EL (cell line): ENCODE measurements at regions not wholly inside any gene's neighbourhood (a gene's known extent, or its start where the extent isn't known, plus 50 kb on each side); places are given as distances from the start of the nearest gene placed in this dataset.
"Not testable (repeated sequence)": the region's sequence is repeated elsewhere in the genome, so short reads cannot be mapped to it uniquely, and the experiment has no call there.

Experiments used
- DNase-seq: peaks from one replicate; pipeline ENCODE4 v3.0.0-alpha.2; 2016

DNA sequence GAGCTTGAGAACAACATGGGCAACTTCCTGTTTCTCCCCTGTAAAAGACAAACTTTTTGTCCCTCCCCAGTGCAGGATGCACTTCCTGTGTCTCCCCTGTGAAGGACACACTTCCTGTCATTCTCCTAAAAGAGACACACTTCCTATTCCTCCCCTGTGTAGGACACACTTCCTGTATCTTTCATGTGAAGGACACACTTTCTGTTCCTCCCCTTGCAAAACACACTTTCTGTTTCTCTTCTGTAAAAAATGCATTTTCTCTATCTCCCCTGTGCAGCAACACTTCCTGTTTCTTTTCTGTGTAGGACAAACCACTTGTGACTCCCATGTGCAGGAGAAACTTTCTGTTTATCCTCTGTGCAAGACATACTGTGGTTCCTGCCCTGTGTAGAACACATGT lies 488.6 kb upstream of the USP9Y start:
- DNase-seq, result no peak

GRCh38 chrY:12215564-12216022 lies 485.4 kb upstream of the USP9Y start:
- peak; percentile 0 for DNase-seq

DNA sequence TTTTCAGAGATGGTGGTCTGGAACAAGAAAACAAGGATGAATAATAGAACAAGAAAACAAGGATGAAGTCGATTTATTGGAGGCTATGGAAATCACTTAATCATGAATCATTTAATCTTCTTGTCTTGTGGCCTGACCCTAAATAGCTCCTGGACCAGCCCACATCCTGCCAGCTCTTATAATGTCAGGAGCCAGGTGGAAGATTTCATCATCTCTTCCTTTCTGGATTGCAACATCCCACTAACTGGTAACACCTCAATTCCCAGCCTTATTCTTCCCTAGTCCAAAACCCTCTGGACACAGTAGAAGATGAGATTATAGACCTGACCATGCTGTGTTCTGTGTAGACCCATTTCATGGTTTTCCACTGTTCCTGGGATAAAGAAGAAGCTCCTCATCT lies 470.1 kb upstream of the USP9Y start:
- no peak for DNase-seq

DNA sequence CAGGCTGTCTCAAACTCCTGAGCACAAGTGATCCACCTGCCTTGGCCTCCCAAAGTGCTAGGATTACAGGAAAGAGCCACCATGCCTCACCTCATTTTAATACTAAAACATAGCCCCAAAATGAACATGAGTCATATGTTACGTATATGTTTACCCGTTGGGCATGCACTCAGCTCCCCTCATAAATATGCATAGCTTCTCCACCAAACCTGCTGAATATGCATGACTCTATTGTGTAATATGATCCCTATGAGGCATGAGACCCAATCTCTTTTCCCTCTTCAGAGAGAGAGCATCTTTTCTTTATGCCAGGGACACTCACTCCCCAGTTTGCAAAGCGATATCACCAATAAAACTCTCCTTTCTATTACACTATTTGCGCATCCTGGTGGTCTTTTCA lies 464.6 kb upstream of the USP9Y start:
- DNase-seq, result no peak

- DNase-seq, result not testable (repeated sequence)
These were observed 460.7 kb upstream of the USP9Y start for GRCh38 chrY:12240326-12240725.

GRCh38 chrY:12244146-12244545 lies 456.9 kb upstream of the USP9Y start:
- no peak for DNase-seq

DNA sequence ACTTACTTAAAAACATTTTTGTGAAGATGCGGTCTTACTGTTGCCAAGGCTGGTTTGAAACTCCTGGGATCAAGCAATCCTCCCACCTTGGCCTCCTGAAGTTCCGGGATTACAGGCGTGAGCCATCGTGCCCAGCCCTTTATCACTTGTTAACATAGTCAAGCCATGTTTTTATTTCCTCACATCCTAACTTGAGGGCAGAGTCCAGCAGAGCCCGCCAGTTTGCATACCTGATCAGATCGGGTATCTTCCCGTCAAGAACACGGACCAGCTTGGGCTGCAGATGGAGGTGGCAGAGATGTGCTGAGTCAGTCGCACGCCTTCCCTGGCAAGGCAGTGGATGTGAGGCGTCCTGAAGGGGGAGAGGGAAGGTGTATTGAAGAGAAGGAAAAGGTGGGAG lies 447.3 kb upstream of the USP9Y start:
- no peak for DNase-seq

- no peak for DNase-seq
These were observed 429.9 kb upstream of the USP9Y start for GRCh38 chrY:12271162-12271561.

- no peak for DNase-seq
These were observed 415.4 kb upstream of the USP9Y start for GRCh38 chrY:12285608-12286007.

- no peak for DNase-seq
These were observed 412.1 kb upstream of the USP9Y start for GRCh38 chrY:12288919-12289318.

DNA sequence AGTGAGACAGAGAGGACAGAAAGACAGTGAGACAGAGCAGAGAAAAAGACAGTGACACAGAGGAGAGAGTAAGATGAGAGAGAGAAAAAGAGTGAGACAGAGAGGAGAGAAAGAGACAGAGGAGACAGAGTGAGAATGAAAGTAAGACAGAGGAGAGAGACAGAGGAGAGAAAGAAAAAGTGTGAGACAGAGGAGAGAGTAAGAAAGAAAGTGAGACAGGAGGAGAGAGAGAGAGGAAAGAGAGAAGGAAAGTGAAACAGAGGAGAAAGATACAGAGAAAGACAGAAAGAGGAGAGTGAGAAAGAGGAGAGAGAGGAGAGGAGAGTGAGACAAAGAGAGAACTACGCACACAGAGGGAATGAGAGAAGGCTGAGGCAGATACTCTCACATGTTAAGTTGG lies 411.6 kb upstream of the USP9Y start:
- no peak for DNase-seq

DNA sequence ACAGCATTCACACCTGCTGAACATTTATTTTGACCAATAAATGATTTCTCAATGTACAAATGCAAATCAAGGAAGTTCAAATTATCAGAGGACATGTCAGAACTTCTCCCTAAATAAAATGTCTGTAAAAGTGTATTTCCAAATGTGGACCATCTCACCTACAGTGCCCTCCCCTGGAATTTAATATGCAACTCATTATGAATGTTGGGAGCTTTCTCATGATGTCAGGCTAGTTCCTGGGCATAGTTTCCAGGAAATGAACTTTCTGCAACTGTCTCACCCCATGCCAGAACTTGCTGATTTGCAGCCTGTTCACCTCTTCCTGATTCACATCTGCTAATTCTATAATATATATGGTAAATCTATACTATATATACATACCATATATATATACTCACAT lies 408.5 kb upstream of the USP9Y start:
- no peak for DNase-seq

- no peak for DNase-seq
These were observed 404.6 kb upstream of the USP9Y start for GRCh38 chrY:12296460-12296859.

GRCh38 chrY:12299796-12300195 lies 401.2 kb upstream of the USP9Y start:
- DNase-seq, result not testable (repeated sequence)

DNA sequence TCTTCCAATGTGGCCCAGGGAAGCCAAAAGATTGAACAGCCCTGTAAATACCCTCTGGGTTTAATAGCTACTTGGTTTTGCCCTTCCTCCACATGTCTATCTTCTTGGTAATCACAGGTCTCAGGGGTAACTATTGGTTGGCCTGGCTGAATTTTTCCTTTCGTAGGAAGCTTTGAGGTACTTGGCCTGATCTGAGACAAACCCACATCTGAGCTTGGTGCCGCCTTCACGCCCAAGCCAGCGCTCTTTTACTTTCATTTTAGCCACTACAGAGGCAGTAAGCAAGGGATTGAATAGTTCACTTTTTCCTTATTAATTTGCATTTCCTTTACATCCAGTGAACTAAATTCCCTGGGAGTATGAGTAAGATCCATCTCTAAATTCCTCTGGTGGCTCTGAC lies 397.6 kb upstream of the USP9Y start:
- DNase-seq, result no peak

DNA sequence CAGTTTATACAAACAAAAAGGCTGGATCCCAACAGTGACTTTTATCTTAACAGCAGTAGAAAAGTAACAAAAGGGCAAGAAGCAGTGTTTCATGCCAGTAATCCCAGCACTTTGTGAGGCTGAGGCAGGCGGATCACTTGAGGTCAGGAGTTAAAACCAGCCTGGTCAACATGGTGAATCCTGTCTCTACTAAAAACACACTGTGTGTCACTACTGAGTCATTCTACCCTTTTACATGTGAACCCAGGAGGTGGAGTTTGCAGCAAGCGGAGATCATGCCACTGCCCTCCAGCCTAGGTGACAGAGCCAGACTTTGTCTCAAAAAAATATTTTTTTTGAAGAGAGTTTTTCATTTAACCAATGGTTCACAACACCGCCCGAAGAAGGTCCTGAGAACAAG lies 395.6 kb upstream of the USP9Y start:
- DNase-seq, result no peak

- peak; percentile 4 for DNase-seq
These were observed 391.8 kb upstream of the USP9Y start for GRCh38 chrY:12309212-12309611.

DNA sequence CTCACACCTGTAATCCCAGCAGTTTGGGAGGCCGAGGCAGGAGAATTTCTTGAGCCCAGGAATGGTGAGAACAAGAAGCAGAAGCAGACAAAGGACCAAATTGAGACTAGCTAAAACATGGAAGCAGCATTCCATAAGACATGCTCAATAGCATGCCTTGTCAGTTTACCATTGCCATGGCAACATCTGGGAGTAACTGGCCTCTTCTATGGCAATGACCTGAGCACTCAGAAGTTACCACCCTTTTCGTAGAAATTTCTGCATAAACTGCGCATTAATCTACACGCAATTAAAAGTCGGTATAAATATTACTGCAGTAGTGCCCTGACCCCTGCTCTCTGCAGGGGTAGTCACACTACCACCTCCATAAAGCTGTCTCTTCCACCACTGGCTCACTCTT lies 390.2 kb upstream of the USP9Y start:
- no peak for DNase-seq

DNA sequence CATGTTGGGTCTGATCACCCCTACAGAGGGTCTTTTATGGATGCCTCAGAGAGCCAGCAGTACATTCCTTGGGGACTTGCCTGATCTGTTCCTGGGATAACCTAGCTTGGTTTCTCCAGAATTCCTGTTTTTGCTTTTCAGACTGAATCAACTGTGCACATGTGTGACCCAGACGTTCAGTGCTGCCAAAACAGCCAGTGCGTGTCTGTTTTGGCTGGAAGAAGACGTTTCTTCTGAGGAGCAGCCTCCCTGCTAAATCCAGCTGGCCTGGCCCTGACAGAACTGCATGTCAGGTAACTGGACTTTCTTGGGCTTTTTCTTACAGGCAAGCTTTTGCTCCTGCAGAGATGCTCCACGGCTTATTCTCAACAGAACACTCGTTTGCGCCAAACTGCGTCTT lies 373.3 kb upstream of the USP9Y start:
- no peak for DNase-seq

DNA sequence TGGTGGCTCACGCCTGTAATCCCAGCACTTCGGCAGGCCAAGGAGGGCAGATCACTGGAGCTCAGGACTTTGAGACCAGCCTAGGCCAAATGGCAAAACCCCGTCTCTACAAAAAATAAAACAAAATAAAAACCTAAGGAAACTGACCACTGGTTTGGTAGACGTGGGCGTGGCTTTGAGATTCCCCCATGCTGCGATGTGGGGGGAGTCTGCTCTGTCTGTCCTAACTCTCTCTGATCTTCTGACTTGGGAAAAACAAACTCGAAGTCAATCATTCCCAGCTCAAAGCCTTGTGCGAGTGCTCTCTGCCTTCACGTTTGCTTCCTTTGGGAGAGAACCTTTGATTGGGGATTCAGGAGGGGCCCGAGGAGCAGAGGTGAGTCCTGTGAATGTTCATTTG lies 369.1 kb upstream of the USP9Y start:
- DNase-seq, result not testable (repeated sequence)

GRCh38 chrY:12343211-12343610 lies 357.8 kb upstream of the USP9Y start:
- no peak for DNase-seq

GRCh38 chrY:12348181-12348580 lies 352.9 kb upstream of the USP9Y start:
- no peak for DNase-seq

DNA sequence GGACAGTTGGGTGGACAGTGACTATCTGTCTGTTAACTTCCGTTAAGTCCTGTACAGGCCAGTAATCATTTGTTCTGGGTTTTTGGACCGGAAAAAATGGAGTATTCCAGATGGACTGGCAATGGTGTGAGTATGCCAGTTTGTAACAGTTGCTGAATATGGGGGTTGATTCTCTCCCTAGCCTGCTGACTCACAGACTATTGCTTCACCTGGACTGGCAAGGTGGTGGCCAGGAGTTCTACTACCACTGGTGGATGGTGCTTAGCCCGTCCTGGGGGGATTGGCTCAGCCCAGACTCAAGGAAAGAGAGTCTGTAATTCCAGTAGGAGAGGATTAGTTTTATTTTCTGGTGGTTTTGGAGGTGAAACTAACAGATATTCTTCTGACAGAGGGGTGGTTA lies 343.8 kb upstream of the USP9Y start:
- no peak for DNase-seq

DNA sequence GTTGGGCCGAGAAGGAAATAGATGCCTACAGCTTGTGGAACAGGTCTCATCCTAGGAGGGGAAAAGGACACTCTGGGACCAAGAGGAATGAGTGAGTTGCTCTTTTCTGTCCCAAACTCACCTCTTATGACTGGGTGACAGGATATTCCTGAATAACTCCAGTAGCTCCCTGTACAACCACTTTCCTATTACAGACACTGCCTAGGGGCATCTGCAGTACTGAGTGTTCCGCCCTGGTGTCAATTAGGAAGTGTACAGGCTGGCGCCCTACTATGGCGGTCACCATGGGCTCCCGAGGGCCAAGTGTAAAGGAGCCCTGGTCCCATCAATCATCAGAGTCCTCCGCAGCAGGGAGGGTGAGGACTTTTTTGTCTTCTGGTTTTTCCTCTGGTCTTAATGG lies 343.4 kb upstream of the USP9Y start:
- no peak for DNase-seq

DNA sequence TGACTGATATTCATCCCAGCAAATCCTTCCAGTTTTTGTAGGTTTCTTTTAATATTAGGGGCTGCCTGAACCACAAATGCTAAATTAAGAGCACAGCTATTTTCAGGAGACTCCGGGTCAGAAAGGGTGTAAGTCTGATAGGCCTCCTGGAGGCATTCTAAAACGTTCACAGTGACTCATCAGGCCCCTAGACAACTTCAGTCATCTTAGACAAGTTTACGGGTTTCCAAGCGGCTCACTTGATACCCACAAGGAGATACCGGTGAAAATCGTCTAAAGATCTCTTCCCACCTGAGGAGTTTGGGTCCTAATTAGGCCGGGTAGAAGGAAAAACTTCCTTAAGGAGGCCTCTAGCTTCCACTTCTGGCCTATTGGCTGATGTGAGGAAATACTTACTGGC lies 342.7 kb upstream of the USP9Y start:
- DNase-seq, result no peak

- DNase-seq, result no peak
These were observed 341.2 kb upstream of the USP9Y start for GRCh38 chrY:12359867-12360266.
